ENCODE measurements at regions not wholly inside any gene's neighbourhood (a gene's known extent, or its start where the extent isn't known, plus 50 kb on each side); places are given as distances from the start of the nearest gene placed in this dataset.
A peak's percentile ranks its signal among the peaks of the same experiment; 100 is the strongest.

DNA sequence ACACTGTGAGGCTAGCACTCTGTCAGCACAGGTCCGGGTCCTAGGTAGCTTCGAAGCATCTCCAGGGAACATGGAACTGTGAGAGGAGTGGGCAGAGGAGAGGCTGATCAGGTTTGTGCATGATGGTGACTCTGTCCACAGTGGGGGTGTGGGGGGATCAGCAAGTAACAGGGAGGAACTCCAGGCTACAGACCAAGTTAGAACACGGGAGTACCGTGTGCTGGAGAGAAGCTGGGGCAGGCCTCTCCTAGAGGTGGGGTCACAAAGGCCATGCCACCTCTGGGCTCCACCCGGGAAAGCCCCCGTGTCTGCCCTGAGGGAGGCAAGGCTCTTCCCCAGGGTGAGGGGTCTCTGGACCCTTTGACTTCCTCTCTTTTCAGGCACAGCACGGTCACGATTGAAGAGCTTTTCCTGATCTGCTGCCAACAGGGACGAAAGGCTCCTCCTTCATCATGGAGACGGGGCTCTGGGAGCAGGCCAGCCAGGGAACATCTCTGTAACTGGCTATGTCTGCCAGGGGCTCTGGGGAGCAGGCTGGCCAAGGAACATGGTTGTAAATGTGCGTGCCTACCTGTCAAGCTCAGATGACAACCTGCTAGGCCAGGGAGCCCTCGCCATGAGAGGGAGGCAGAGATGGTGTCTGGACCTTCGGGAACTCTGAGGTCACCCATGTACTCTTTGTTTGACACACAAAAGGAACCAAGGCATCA is 1476.1 kb downstream of the BRD1 start:
- Histone ChIP-seq H3K9me2 (replicated peaks; ENCODE audit: insufficient read depth, low read length) (no peaks in the 10 kb centered on the region), H3K27me3 (replicated peaks; ENCODE audit: insufficient read depth, low read length) (no peaks in the 10 kb centered on the region), H2AFZ (ENCODE audit: low read length) (peak overlapping the region; percentile 24; the same call in 1 of the 2 replicates), H3K79me2 (ENCODE audit: low read length) (no peaks in the 10 kb centered on the region), H4K20me1 (ENCODE audit: insufficient read depth, low read length) (no peaks in the 10 kb centered on the region), H3K4me2 (ENCODE audit: low read depth, low read length) (peak overlapping the region; percentile 35; the same call in 1 of the 2 replicates), H3F3A (ENCODE audit: insufficient read depth, low read length) (no peaks in the 10 kb centered on the region), H3K4me3 (ENCODE audit: low read length) (no peak overlapping the region), H3K9ac (ENCODE audit: low read length) (no peak overlapping the region), H3K27ac (ENCODE audit: low read length) (peak overlapping the region; percentile 36; the same call in 1 of the 2 replicates), H3K9me3 (replicated peaks; ENCODE audit: insufficient read depth, low read length) (no peaks in the 10 kb centered on the region), H3K4me1 (ENCODE audit: low read length) (peaks cover 18% of the 10 kb centered on the region), H3K36me3 (replicated peaks; ENCODE audit: insufficient read depth, low read length) (no peaks in the 10 kb centered on the region)
- TF ChIP-seq EZH2phosphoT487 (IDR thresholded peaks at IDR 0.05; ENCODE audit: low read length) (no peak), EZH2 (optimal IDR thresholded peaks at IDR 0.05; ENCODE audit: low read depth, low read length) (no peak)
- TF ChIP-seq, protein P1, sequence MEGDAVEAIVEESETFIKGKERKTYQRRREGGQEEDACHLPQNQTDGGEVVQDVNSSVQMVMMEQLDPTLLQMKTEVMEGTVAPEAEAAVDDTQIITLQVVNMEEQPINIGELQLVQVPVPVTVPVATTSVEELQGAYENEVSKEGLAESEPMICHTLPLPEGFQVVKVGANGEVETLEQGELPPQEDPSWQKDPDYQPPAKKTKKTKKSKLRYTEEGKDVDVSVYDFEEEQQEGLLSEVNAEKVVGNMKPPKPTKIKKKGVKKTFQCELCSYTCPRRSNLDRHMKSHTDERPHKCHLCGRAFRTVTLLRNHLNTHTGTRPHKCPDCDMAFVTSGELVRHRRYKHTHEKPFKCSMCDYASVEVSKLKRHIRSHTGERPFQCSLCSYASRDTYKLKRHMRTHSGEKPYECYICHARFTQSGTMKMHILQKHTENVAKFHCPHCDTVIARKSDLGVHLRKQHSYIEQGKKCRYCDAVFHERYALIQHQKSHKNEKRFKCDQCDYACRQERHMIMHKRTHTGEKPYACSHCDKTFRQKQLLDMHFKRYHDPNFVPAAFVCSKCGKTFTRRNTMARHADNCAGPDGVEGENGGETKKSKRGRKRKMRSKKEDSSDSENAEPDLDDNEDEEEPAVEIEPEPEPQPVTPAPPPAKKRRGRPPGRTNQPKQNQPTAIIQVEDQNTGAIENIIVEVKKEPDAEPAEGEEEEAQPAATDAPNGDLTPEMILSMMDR (IDR thresholded peaks at IDR 0.05; ENCODE audit: low read length): no peak
- no peak for DNase-seq

DNA sequence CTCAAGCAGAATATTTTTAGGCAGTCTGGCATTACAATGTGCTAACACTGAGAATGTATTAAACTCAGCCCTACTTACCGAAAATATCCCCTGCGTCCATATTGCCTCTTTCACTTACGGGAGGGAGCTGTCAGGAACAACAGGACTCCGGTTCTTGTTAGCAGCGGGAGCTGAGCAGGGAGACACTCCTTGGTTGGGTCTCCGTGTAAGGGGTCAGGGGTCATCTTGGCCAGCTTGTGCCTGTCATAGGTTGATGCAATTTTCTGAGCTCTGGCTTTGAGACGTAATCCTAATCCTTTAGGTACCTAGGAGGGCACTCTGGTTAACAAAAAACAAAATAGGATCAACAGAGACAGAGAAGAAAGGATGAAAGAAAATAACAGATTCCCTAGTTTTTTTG is 1477.2 kb downstream of the BRD1 start:
- Histone ChIP-seq H3K27me3 (replicated peaks; ENCODE audit: insufficient read depth, low read length) (no peaks in the 10 kb centered on the region), H3F3A (ENCODE audit: insufficient read depth, low read length) (no peaks in the 10 kb centered on the region), H2AFZ (ENCODE audit: low read length) (no peak overlapping the region), H3K4me1 (ENCODE audit: low read length) (peaks cover 18% of the 10 kb centered on the region), H3K9me2 (replicated peaks; ENCODE audit: insufficient read depth, low read length) (no peaks in the 10 kb centered on the region), H3K4me3 (ENCODE audit: low read length) (no peak overlapping the region), H3K36me3 (replicated peaks; ENCODE audit: insufficient read depth, low read length) (no peaks in the 10 kb centered on the region), H3K79me2 (ENCODE audit: low read length) (no peaks in the 10 kb centered on the region), H3K9me3 (replicated peaks; ENCODE audit: insufficient read depth, low read length) (no peaks in the 10 kb centered on the region), H3K9ac (ENCODE audit: low read length) (no peak overlapping the region), H3K4me2 (ENCODE audit: low read depth, low read length) (no peak overlapping the region), H4K20me1 (ENCODE audit: insufficient read depth, low read length) (no peaks in the 10 kb centered on the region), H3K27ac (ENCODE audit: low read length) (no peak overlapping the region)
- TF ChIP-seq EZH2 (optimal IDR thresholded peaks at IDR 0.05; ENCODE audit: low read depth, low read length): no peak
- TF ChIP-seq, protein P1 (IDR thresholded peaks at IDR 0.05; ENCODE audit: low read length): no peak
- DNase-seq: no peak

DNA sequence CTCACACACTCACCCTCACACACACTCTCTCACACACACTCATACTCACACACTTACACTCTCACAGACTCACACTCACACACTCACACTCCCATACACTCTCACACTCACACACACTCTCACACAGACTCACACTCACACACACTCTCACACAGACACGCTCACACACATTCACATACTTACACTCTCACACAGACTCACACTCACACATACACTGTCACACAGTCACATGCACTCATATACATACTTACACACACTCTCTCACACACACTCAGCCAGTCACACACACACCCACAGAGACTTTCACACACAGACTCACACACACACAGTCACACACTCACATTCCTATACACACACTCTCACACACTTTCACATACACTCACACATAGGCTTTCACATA is 1478.8 kb downstream of the BRD1 start:
- no peak overlapping the region for H3K9ac ChIP-seq (ENCODE audit: low read length)
- H3K4me3 ChIP-seq (ENCODE audit: low read length): no peak overlapping the region
- H3K36me3 ChIP-seq (replicated peaks; ENCODE audit: insufficient read depth, low read length): no peaks in the 10 kb centered on the region
- H3K9me3 ChIP-seq (replicated peaks; ENCODE audit: insufficient read depth, low read length): no peaks in the 10 kb centered on the region
- no peak overlapping the region for H3K4me2 ChIP-seq (ENCODE audit: low read depth, low read length)
- no peaks in the 10 kb centered on the region for H3K27me3 ChIP-seq (replicated peaks; ENCODE audit: insufficient read depth, low read length)
- H3K79me2 ChIP-seq (ENCODE audit: low read length): no peaks in the 10 kb centered on the region
- no peak for DNase-seq
- no peak overlapping the region for H3K27ac ChIP-seq (ENCODE audit: low read length)
- H3F3A ChIP-seq (ENCODE audit: insufficient read depth, low read length): no peaks in the 10 kb centered on the region
- H3K4me1 ChIP-seq (ENCODE audit: low read length): peaks cover 18% of the 10 kb centered on the region
- H4K20me1 ChIP-seq (ENCODE audit: insufficient read depth, low read length): no peaks in the 10 kb centered on the region
- H2AFZ ChIP-seq (ENCODE audit: low read length): no peak overlapping the region
- no peak for TF ChIP-seq EZH2 (optimal IDR thresholded peaks at IDR 0.05; ENCODE audit: low read depth, low read length)
- TF ChIP-seq EZH2phosphoT487 (IDR thresholded peaks at IDR 0.05; ENCODE audit: low read length): no peak
- TF ChIP-seq, protein P1 (IDR thresholded peaks at IDR 0.05; ENCODE audit: low read length): no peak
- no peaks in the 10 kb centered on the region for H3K9me2 ChIP-seq (replicated peaks; ENCODE audit: insufficient read depth, low read length)

All from MM.1S (cell line).